ENCODE measurements at regions not wholly inside any gene's neighbourhood (a gene's known extent, or its start where the extent isn't known, plus 50 kb on each side); places are given as distances from the start of the nearest gene placed in this dataset.

DNA sequence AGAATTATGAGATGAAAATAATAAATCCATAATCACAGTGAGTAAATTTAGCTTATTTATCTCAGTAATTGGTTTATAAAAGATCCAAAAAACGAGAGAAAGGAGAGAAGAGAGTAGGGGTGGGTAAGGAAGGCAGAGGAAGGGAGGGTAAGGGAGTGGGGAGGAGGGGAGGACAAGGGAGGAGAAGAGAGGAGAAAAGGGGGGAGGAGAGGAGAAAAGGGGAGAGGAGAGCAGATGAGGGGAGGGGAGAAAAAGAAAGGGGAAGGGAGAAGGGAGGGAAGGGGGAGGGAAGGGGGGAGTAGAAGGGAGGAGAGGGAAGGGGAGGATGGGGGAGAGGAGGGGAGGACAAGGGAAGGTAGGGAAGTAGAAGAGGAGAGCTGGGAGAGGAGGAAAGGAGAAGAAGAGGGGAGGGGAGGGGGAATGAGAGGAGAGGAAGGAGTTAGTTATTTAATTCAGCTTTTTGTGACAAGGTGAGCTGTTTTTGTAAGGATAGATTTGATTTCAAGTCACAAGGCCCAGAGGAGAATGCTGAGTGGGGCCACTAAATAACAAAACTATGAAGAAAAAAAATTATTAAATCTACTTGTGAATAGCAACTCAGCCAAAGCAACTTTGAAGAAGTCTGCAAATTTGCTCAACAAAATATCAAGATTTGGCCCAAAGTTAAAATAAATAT, 454.3 kb downstream of the ARAP2 start:
- no TSS peak for BruUV-seq (replicated peaks)
- no peak overlapping the region for H3K27ac ChIP-seq (ENCODE audit: low read depth, low read length, poor library complexity, severe bottlenecking)
- H3K36me3 ChIP-seq (ENCODE audit: insufficient read depth, low read length, poor library complexity, severe bottlenecking): no peaks in the 10 kb centered on the region
- intact Hi-C loops (cut with micrococcal nuclease; ENCODE audit: unreplicated experiment): no loop called here
- no peaks in the 10 kb centered on the region for H3K27me3 ChIP-seq (replicated peaks; ENCODE audit: insufficient read depth, low read depth, low read length, poor library complexity)
- CTCF ChIA-PET: no interaction called here
- no peak for DNase-seq (ENCODE audit: low spot score)
- peaks cover 6% of the 10 kb centered on the region for H3K9me3 ChIP-seq (ENCODE audit: low read depth, low read length, poor library complexity, severe bottlenecking)
- POLR2A ChIA-PET (ENCODE audit: low non-redundant PET): no interaction called here
- TF ChIP-seq EZH2 (IDR thresholded peaks at IDR 0.05; ENCODE audit: borderline replicate concordance, low read depth, low read length, poor library complexity, severe bottlenecking): no peak
- TF ChIP-seq, protein P1, sequence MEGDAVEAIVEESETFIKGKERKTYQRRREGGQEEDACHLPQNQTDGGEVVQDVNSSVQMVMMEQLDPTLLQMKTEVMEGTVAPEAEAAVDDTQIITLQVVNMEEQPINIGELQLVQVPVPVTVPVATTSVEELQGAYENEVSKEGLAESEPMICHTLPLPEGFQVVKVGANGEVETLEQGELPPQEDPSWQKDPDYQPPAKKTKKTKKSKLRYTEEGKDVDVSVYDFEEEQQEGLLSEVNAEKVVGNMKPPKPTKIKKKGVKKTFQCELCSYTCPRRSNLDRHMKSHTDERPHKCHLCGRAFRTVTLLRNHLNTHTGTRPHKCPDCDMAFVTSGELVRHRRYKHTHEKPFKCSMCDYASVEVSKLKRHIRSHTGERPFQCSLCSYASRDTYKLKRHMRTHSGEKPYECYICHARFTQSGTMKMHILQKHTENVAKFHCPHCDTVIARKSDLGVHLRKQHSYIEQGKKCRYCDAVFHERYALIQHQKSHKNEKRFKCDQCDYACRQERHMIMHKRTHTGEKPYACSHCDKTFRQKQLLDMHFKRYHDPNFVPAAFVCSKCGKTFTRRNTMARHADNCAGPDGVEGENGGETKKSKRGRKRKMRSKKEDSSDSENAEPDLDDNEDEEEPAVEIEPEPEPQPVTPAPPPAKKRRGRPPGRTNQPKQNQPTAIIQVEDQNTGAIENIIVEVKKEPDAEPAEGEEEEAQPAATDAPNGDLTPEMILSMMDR (conservative IDR thresholded peaks at IDR 0.05; ENCODE audit: low read depth, low read length): no peak
- H3K4me1 ChIP-seq (ENCODE audit: insufficient read depth, low read length, poor library complexity, severe bottlenecking): no peaks in the 10 kb centered on the region
- H3K4me3 ChIP-seq (ENCODE audit: low read depth, low read length, poor library complexity, severe bottlenecking): no peak overlapping the region

DNA sequence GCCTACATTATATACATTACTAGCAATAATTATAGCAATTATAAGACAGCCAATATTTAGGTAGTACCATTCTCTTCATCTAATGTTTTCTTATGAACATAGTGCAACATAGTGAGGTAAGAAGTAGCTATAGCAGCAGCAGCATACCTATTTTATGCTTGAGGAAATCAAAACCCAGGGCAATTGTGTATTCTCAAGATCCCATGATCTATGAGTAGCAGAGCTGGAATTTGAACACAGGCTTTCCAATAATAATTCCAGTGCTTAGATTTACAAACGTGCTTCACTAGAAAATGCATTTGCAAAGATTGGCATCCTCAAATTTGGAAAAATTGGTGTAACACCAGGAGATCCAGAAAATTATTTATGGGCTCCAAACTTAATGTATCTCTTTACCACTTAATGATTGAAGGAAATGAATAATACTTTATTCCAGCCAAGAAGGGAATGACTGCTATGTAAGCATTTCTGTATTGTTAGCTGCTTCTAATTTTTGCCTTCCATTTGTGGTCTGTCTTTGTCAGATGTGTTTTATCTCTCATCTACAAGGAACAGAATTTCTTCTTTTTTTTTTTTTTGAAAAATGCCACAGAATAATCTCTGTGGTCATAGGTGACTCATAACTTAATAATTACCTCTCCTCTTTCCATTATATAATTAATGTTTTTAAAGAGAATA, 451.1 kb downstream of the ARAP2 start:
- CTCF ChIA-PET: no interaction called here
- BruUV-seq (replicated peaks): no TSS peak
- TF ChIP-seq EZH2 (IDR thresholded peaks at IDR 0.05; ENCODE audit: borderline replicate concordance, low read depth, low read length, poor library complexity, severe bottlenecking): no peak
- TF ChIP-seq, protein P1 (conservative IDR thresholded peaks at IDR 0.05; ENCODE audit: low read depth, low read length): no peak
- POLR2A ChIA-PET (ENCODE audit: low non-redundant PET): no interaction called here
- DNase-seq (ENCODE audit: low spot score): no peak
- intact Hi-C loops (cut with micrococcal nuclease; ENCODE audit: unreplicated experiment): no loop called here
- H3K4me3 ChIP-seq (ENCODE audit: low read depth, low read length, poor library complexity, severe bottlenecking): no peak overlapping the region
- H3K4me1 ChIP-seq (ENCODE audit: insufficient read depth, low read length, poor library complexity, severe bottlenecking): no peaks in the 10 kb centered on the region
- H3K27ac ChIP-seq (ENCODE audit: low read depth, low read length, poor library complexity, severe bottlenecking): no peak overlapping the region
- no peaks in the 10 kb centered on the region for H3K36me3 ChIP-seq (ENCODE audit: insufficient read depth, low read length, poor library complexity, severe bottlenecking)
- no peaks in the 10 kb centered on the region for H3K27me3 ChIP-seq (replicated peaks; ENCODE audit: insufficient read depth, low read depth, low read length, poor library complexity)
- H3K9me3 ChIP-seq (ENCODE audit: low read depth, low read length, poor library complexity, severe bottlenecking): peaks cover 19% of the 10 kb centered on the region

DNA sequence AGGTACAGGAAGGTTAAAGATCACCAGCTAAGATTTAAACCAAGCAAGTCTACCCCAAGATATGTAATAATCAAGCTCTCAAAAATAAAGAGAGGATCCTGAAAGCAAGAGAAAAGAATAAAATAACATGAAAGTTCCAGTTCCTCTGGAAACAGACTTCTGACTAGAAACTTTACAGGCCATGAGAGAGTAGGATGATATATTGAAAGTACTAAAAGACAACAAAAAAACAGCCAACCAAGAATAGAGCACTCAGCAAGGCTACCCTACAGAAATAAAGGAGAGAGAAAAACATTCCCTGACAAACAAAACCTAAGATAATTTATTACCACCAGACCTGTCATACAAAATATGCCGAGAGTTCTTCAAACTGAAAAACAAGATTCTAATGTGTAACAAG, 450.5 kb downstream of the ARAP2 start:
- Histone ChIP-seq H3K27me3 (replicated peaks; ENCODE audit: insufficient read depth, low read depth, low read length, poor library complexity) (no peaks in the 10 kb centered on the region), H3K36me3 (ENCODE audit: insufficient read depth, low read length, poor library complexity, severe bottlenecking) (no peaks in the 10 kb centered on the region), H3K4me1 (ENCODE audit: insufficient read depth, low read length, poor library complexity, severe bottlenecking) (no peaks in the 10 kb centered on the region), H3K27ac (ENCODE audit: low read depth, low read length, poor library complexity, severe bottlenecking) (no peak overlapping the region), H3K9me3 (ENCODE audit: low read depth, low read length, poor library complexity, severe bottlenecking) (peaks cover 19% of the 10 kb centered on the region), H3K4me3 (ENCODE audit: low read depth, low read length, poor library complexity, severe bottlenecking) (no peak overlapping the region)
- TF ChIP-seq, protein P1 (conservative IDR thresholded peaks at IDR 0.05; ENCODE audit: low read depth, low read length): no peak
- TF ChIP-seq EZH2 (IDR thresholded peaks at IDR 0.05; ENCODE audit: borderline replicate concordance, low read depth, low read length, poor library complexity, severe bottlenecking): no peak
- ChIA-PET CTCF (no interaction called here), POLR2A (ENCODE audit: low non-redundant PET) (no interaction called here)
- DNase-seq (ENCODE audit: low spot score): no peak
- no TSS peak for BruUV-seq (replicated peaks)
- intact Hi-C loops (cut with micrococcal nuclease; ENCODE audit: unreplicated experiment): no loop called here
